OCI-LY3 (cell line): ENCODE measurements at regions not wholly inside any gene's neighbourhood (a gene's known extent, or its start where the extent isn't known, plus 50 kb on each side); places are given as distances from the start of the nearest gene placed in this dataset.

Experiments used
- EZH2phosphoT487 ChIP-seq: fragments of 200-600 bp; shearing (Covaris generic); IDR thresholded peaks from 2 replicates; pipeline ENCODE4 v1.6.1; 2018; ENCODE audit warnings: antibody characterized with exemption, mixed run types, low read depth
- TF ChIP-seq, protein P1 (sequence below): fragments of 200-600, 300-600 bp; sonication (generic); IDR thresholded peaks from 2 replicates; pipeline ENCODE4 v1.5.1; 2014; ENCODE audit warnings: antibody characterized with exemption, low read length, low read depth

DNA sequence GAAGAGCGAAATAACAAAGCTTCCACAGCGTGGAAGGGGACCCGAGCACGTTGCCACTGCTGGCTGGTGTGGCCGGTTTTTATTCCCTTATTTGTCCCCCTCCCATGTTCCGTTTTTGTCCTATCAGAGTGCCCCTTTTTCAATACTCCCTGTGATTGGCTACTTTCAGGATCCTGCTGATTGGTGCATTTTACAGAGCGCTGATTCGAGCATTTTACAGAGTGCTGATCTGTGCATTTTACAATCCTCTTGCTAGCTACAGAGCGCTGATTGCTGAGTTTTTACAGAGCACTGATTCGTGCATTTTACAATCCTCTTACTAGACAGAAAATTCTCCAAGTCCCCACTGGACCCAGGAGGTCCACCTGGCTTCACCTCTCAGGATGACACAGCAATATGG is 250.9 kb upstream of the EPHA5 start:
- TF ChIP-seq, protein P1, sequence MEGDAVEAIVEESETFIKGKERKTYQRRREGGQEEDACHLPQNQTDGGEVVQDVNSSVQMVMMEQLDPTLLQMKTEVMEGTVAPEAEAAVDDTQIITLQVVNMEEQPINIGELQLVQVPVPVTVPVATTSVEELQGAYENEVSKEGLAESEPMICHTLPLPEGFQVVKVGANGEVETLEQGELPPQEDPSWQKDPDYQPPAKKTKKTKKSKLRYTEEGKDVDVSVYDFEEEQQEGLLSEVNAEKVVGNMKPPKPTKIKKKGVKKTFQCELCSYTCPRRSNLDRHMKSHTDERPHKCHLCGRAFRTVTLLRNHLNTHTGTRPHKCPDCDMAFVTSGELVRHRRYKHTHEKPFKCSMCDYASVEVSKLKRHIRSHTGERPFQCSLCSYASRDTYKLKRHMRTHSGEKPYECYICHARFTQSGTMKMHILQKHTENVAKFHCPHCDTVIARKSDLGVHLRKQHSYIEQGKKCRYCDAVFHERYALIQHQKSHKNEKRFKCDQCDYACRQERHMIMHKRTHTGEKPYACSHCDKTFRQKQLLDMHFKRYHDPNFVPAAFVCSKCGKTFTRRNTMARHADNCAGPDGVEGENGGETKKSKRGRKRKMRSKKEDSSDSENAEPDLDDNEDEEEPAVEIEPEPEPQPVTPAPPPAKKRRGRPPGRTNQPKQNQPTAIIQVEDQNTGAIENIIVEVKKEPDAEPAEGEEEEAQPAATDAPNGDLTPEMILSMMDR, result no peak
- no peak for TF ChIP-seq EZH2phosphoT487
